ENCODE measurements at regions not wholly inside any gene's neighbourhood (a gene's known extent, or its start where the extent isn't known, plus 50 kb on each side); places are given as distances from the start of the nearest gene placed in this dataset.

- TF ChIP-seq CTCF (IDR thresholded peaks at IDR 0.05) (no peak), POLR2A (IDR thresholded peaks at IDR 0.05) (no peak), EP300 (IDR thresholded peaks at IDR 0.05) (no peak)
Measured at GRCh38 chr4:57314636-57315035, 204.5 kb upstream of the IGFBP7 start.
